Suprapubic skin (tissue), 3 donors: ENCODE measurements at regions not wholly inside any gene's neighbourhood (a gene's known extent, or its start where the extent isn't known, plus 50 kb on each side); places are given as distances from the start of the nearest gene placed in this dataset.

Experiments
- CTCF ChIP-seq, 2 donors: fragments of 200-600 bp in 1 of 2; fragments of 450-650 bp in 1 of 2; sonication (generic) in 1 of 2; IDR thresholded peaks; one replicate each; pipeline ENCODE4 v1.5.1; 2016 to 2019; ENCODE audit warnings: antibody characterized with exemption in 2 of 2, mild to moderate bottlenecking in 1 of 2, moderate library complexity in 1 of 2
- EP300 ChIP-seq: sonication (generic); formaldehyde crosslinking; IDR thresholded peaks from one replicate; pipeline ENCODE4 v1.6.1; 2017; ENCODE audit warnings: antibody characterized with exemption
- POLR2A ChIP-seq, 2 donors: fragments of 450-650 bp; IDR thresholded peaks; one replicate each; pipeline ENCODE4 v1.6.1; 2017; ENCODE audit warnings: antibody characterized with exemption in 2 of 2, mild to moderate bottlenecking in 2 of 2, moderate library complexity in 2 of 2

- TF ChIP-seq EP300: no peak
- TF ChIP-seq POLR2A (IDR thresholded peaks at IDR 0.05): no peak
- TF ChIP-seq CTCF (IDR thresholded peaks at IDR 0.05): no peak
These were observed 129.5 kb upstream of the SLCO3A1 start for GRCh38 chr15:91723959-91724358.
